ENCODE measurements at regions not wholly inside any gene's neighbourhood (a gene's known extent, or its start where the extent isn't known, plus 50 kb on each side); places are given as distances from the start of the nearest gene placed in this dataset.
"Not testable (repeated sequence)": the region's sequence is repeated elsewhere in the genome, so short reads cannot be mapped to it uniquely, and the experiment has no call there.

DNA sequence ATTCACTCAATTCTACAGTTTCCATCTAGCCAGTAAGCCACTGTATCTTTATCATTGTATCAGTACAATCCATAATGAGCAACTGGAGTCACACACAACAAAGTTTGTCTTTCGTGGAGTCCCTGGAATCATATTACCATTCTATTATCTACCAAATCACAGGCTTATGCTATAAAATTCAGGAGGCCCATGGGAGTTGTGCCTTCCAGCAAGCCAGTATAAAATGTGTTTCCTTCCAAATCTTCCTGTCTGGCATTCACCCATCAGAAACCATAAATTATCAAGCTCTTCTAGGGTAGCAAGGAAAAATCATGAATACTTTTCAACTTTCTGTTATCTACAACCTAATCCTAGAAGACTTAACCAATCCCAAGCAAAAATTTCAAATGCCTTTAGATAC lies 1383.3 kb upstream of the PCDH7 start:
- H3K9ac ChIP-seq (ENCODE audit: low read length in 2 of 2) = no peak overlapping the region
- no peak overlapping the region for H3K27ac ChIP-seq (ENCODE audit: low read length)
- H3K36me3 ChIP-seq (ENCODE audit: control insufficient read depth in 2 of 2, insufficient read depth in 2 of 2, low read length in 2 of 2) = no peaks in the 10 kb centered on the region
- no peak overlapping the region for H3K4me3 ChIP-seq (ENCODE audit: low read length in 2 of 2)
- no peaks in the 10 kb centered on the region for H3K4me1 ChIP-seq (ENCODE audit: control insufficient read depth, insufficient read depth, low read length)
- no peaks in the 10 kb centered on the region for H3K27me3 ChIP-seq (ENCODE audit: control insufficient read depth in 1 of 2, insufficient read depth in 2 of 2, low read length in 2 of 2)
- no peaks in the 10 kb centered on the region for H3K9me3 ChIP-seq (ENCODE audit: control insufficient read depth in 2 of 2, low read length in 2 of 2)

DNA sequence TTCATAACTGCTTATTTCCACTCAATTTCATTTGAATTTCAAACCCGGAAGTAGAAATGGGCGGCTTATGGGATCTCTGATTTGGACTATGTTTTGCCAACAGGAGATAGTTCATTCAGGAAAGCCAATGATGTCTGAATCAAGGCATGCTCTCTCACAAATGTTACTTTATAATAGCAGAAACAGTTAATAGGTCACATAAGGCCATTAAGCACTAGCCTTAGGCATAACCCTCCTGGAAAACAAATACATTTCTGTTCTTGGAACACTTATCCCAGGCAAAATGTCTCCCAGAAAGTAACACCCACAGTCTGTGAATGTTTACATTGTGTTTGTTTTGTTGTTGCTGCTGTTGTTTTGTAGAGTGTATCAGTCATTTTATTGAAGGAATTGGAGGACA lies 1347.2 kb upstream of the PCDH7 start:
- H3K9ac ChIP-seq (ENCODE audit: low read length in 2 of 2) = no peak overlapping the region
- H3K9me3 ChIP-seq (ENCODE audit: control insufficient read depth in 2 of 2, low read length in 2 of 2) = no peaks in the 10 kb centered on the region
- H3K27ac ChIP-seq (ENCODE audit: low read length) = no peak overlapping the region
- H3K4me1 ChIP-seq (ENCODE audit: control insufficient read depth, insufficient read depth, low read length) = no peaks in the 10 kb centered on the region
- no peaks in the 10 kb centered on the region for H3K27me3 ChIP-seq (ENCODE audit: control insufficient read depth in 1 of 2, insufficient read depth in 2 of 2, low read length in 2 of 2)
- no peak overlapping the region for H3K4me3 ChIP-seq (ENCODE audit: low read length in 2 of 2)
- H3K36me3 ChIP-seq (ENCODE audit: control insufficient read depth in 2 of 2, insufficient read depth in 2 of 2, low read length in 2 of 2) = no peaks in the 10 kb centered on the region

DNA sequence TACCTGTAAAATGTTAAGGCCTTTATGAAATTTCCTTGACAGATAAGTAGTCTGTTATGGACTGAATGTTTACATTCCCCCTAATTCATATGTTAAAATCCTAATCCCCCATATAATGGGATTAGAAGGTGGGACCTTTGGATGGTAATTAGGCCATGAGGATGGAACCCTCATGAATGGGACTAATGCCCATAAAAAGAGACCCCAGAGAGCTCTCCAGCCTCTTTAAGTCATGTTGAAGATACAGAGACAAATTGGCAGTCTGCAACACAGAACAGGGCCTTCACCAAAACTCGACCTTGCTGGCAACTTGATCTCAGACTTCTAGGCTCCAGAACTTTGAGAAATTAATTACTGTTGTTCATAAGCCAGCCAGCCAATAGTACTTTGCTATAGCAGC lies 1344.5 kb upstream of the PCDH7 start:
- Histone ChIP-seq H3K9ac (ENCODE audit: low read length in 2 of 2) (no peak overlapping the region), H3K27ac (ENCODE audit: low read length) (no peak overlapping the region), H3K4me3 (ENCODE audit: low read length in 2 of 2) (no peak overlapping the region), H3K9me3 (ENCODE audit: control insufficient read depth in 2 of 2, low read length in 2 of 2) (no peaks in the 10 kb centered on the region), H3K4me1 (ENCODE audit: control insufficient read depth, insufficient read depth, low read length) (no peaks in the 10 kb centered on the region), H3K36me3 (ENCODE audit: control insufficient read depth in 2 of 2, insufficient read depth in 2 of 2, low read length in 2 of 2) (no peaks in the 10 kb centered on the region), H3K27me3 (ENCODE audit: control insufficient read depth in 1 of 2, insufficient read depth in 2 of 2, low read length in 2 of 2) (no peaks in the 10 kb centered on the region)

DNA sequence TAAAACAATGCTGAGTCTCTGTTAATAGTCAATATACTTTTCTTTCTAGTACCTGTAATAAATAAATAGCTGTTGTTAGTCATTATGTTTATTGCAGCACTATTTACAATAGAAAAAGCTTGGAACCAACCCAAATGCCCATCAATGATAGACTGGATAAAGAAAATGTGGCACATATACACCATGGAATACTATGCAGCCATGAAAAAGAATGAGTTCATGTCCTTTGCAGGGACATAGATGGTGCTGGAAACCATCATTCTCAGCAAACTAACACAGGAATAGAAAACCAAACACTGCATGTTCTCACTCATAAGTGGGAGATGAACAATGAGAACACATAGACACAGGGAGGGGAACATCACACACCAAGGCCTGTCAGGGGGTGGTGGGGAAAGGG lies 1341.9 kb upstream of the PCDH7 start:
- not testable (repeated sequence) for H3K4me3 ChIP-seq (ENCODE audit: low read length in 2 of 2); H3K9ac ChIP-seq (ENCODE audit: low read length in 2 of 2); H3K4me1 ChIP-seq (ENCODE audit: control insufficient read depth, insufficient read depth, low read length); H3K9me3 ChIP-seq (ENCODE audit: control insufficient read depth in 2 of 2, low read length in 2 of 2); H3K27me3 ChIP-seq (ENCODE audit: control insufficient read depth in 1 of 2, insufficient read depth in 2 of 2, low read length in 2 of 2); H3K36me3 ChIP-seq (ENCODE audit: control insufficient read depth in 2 of 2, insufficient read depth in 2 of 2, low read length in 2 of 2); H3K27ac ChIP-seq (ENCODE audit: low read length)

DNA sequence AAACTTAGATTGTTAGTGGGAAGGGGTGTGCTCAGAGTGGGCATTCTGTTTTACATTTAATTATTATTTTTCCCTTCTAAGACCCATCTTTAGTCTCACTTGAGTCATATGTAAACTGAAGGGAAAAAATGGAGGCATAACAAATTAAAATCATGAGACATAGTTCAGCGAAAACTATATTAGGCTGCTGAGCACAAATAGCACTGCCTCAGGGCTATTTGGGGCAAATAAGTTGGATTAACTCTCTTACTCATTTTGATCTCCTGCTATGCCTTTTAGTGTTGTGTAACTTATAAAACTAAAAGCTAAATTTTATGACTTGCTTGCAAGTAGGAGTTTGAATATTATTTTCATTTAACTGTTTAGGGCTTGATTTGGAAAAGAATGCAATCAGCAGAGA lies 1329.2 kb upstream of the PCDH7 start:
- Histone ChIP-seq H3K4me3 (ENCODE audit: low read length in 2 of 2) (no peak overlapping the region), H3K27ac (ENCODE audit: low read length) (no peak overlapping the region), H3K27me3 (ENCODE audit: control insufficient read depth in 1 of 2, insufficient read depth in 2 of 2, low read length in 2 of 2) (no peaks in the 10 kb centered on the region), H3K4me1 (ENCODE audit: control insufficient read depth, insufficient read depth, low read length) (no peaks in the 10 kb centered on the region), H3K36me3 (ENCODE audit: control insufficient read depth in 2 of 2, insufficient read depth in 2 of 2, low read length in 2 of 2) (no peaks in the 10 kb centered on the region), H3K9me3 (ENCODE audit: control insufficient read depth in 2 of 2, low read length in 2 of 2) (no peaks in the 10 kb centered on the region), H3K9ac (ENCODE audit: low read length in 2 of 2) (no peak overlapping the region)

DNA sequence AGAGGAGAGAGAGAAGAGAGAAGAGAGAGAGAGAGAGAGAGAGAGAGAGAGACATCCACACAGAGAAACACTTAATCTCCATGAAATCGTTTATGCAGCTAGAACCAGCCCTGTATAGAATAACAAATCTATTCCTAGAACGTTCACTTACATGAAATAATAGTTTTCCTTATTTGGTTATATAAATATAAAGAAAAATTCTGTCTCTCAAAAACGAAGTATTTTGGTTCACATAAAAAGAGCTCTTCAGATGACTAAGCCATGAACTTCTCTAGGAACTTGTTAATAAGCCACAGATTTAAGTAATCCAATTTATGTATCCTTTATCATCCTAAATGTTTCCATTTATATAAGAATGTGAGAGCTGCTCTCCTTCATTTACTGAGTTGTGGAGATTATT lies 1315.1 kb upstream of the PCDH7 start:
- Histone ChIP-seq H3K4me1 (ENCODE audit: control insufficient read depth, insufficient read depth, low read length) (no peaks in the 10 kb centered on the region), H3K27ac (ENCODE audit: low read length) (no peak overlapping the region), H3K36me3 (ENCODE audit: control insufficient read depth in 2 of 2, insufficient read depth in 2 of 2, low read length in 2 of 2) (no peaks in the 10 kb centered on the region), H3K27me3 (ENCODE audit: control insufficient read depth in 1 of 2, insufficient read depth in 2 of 2, low read length in 2 of 2) (no peaks in the 10 kb centered on the region), H3K9ac (ENCODE audit: low read length in 2 of 2) (no peak overlapping the region), H3K9me3 (ENCODE audit: control insufficient read depth in 2 of 2, low read length in 2 of 2) (no peaks in the 10 kb centered on the region), H3K4me3 (ENCODE audit: low read length in 2 of 2) (no peak overlapping the region)

DNA sequence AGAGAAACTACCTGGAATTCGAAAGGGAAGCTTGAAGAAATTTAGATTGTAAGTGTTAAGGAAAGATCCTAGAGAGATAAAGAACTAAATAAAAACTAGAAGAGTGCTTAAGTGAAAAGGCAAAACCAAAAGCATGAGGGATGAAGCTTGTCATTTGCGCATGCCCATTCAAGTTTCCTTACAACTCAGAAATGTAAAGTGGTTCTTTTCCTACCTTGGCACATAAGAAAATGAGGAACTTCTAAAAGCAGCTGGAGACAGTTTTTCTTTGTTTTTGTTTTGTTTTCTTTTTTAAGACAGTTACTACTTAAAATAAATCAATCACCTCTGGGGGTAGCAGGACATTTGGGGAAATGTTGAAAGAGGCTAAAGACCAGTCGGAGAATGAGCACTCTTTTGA lies 1304.4 kb upstream of the PCDH7 start:
- H3K27ac ChIP-seq (ENCODE audit: low read length) = no peak overlapping the region
- no peaks in the 10 kb centered on the region for H3K9me3 ChIP-seq (ENCODE audit: control insufficient read depth in 2 of 2, low read length in 2 of 2)
- H3K36me3 ChIP-seq (ENCODE audit: control insufficient read depth in 2 of 2, insufficient read depth in 2 of 2, low read length in 2 of 2) = no peaks in the 10 kb centered on the region
- H3K4me3 ChIP-seq (ENCODE audit: low read length in 2 of 2) = no peak overlapping the region
- no peaks in the 10 kb centered on the region for H3K27me3 ChIP-seq (ENCODE audit: control insufficient read depth in 1 of 2, insufficient read depth in 2 of 2, low read length in 2 of 2)
- H3K4me1 ChIP-seq (ENCODE audit: control insufficient read depth, insufficient read depth, low read length) = no peaks in the 10 kb centered on the region
- H3K9ac ChIP-seq (ENCODE audit: low read length in 2 of 2) = no peak overlapping the region

DNA sequence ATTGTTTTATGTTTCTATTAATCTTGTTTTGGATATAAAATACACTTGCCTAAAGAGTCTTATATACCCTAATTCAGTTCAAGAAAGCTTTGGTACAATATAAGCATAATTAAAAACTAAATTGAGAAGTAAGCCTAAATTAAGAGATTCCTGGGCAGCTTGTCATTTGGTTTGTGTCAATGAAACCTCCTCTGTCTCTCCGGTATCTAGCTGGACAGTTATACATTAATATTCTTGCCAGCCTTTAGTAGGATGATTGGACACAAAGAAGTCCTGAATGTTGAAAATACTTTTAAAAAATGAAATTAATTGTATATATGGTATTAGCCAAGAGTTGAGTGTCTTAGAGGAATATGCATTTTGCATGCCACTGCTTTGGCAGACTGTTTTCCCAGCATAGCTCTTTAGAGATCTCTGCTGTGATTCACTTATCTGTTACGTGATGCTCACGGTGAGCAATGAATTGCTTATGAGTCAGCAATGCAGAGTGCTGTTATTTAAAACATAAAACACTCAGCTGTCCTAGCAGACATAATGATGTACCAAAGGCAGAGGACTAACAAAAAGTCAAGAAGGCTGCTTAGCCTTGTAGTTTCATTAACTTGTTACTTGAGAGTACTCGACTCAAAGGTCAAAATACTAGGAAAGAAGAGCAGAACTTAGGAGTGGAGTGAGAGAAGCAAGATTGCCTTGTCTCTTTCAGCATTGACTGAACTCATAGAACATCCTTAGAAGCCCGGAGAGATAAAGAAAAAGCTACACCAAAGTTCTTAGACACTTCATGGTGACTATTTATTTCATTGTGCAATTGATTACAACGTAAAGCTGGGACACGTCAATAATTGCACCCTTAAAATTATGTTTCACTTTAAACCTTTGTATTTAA lies 1296.1 kb upstream of the PCDH7 start:
- H3K36me3 ChIP-seq (ENCODE audit: control insufficient read depth in 2 of 2, insufficient read depth in 2 of 2, low read length in 2 of 2) = no peaks in the 10 kb centered on the region
- no peak overlapping the region for H3K9ac ChIP-seq (ENCODE audit: low read length in 2 of 2)
- no peaks in the 10 kb centered on the region for H3K27me3 ChIP-seq (ENCODE audit: control insufficient read depth in 1 of 2, insufficient read depth in 2 of 2, low read length in 2 of 2)
- H3K9me3 ChIP-seq (ENCODE audit: control insufficient read depth in 2 of 2, low read length in 2 of 2) = no peaks in the 10 kb centered on the region
- H3K27ac ChIP-seq (ENCODE audit: low read length) = no peak overlapping the region
- H3K4me3 ChIP-seq (ENCODE audit: low read length in 2 of 2) = no peak overlapping the region
- H3K4me1 ChIP-seq (ENCODE audit: control insufficient read depth, insufficient read depth, low read length) = no peaks in the 10 kb centered on the region

DNA sequence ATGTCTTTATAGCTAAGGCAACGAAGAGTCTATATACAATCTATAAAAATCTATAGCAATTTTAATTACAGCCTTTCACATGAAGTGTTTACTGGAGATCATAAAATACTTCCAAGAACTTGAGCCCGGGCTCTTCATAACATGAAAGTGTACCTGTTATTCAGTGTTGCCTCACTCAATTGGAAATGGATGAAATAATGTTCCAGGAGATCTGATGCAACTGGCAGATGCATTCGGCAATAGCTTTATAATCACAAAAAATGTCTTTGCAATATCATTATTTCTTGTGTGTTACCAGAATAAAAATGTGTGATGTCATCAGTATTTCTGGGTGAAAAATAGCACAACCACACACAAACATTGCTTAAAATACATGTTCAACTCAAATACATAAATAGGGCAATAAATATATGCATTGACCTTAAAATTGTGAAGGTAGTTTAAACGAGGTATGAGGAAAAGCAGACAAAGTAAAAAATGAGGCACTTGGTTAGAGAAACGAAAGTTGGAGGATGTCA lies 1266.8 kb upstream of the PCDH7 start:
- H3K9ac ChIP-seq (ENCODE audit: low read length in 2 of 2) = no peak overlapping the region
- no peaks in the 10 kb centered on the region for H3K9me3 ChIP-seq (ENCODE audit: control insufficient read depth in 2 of 2, low read length in 2 of 2)
- no peak overlapping the region for H3K4me3 ChIP-seq (ENCODE audit: low read length in 2 of 2)
- H3K4me1 ChIP-seq (ENCODE audit: control insufficient read depth, insufficient read depth, low read length) = no peaks in the 10 kb centered on the region
- no peaks in the 10 kb centered on the region for H3K27me3 ChIP-seq (ENCODE audit: control insufficient read depth in 1 of 2, insufficient read depth in 2 of 2, low read length in 2 of 2)
- H3K36me3 ChIP-seq (ENCODE audit: control insufficient read depth in 2 of 2, insufficient read depth in 2 of 2, low read length in 2 of 2) = no peaks in the 10 kb centered on the region
- H3K27ac ChIP-seq (ENCODE audit: low read length) = no peak overlapping the region

DNA sequence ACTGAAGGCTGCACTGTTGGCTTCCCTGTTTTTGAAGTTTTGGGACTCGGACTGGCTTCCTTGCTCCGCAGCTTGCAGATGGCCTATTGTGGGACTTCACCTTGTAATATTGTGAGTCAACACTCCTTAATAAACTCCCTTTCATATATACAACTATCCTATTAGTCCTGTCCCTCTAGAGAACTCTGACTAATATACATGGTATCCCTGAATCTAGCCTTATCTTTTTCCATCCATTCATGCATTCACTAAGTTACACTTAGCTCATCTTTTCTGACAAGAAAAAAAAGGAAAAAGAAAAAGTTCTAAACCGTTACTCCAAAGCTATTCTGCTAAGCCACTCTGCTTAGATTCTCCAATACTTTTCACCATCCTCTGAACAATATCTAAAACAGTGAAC lies 1260.2 kb upstream of the PCDH7 start:
- H3K36me3 ChIP-seq (ENCODE audit: control insufficient read depth in 2 of 2, insufficient read depth in 2 of 2, low read length in 2 of 2) = no peaks in the 10 kb centered on the region

DNA sequence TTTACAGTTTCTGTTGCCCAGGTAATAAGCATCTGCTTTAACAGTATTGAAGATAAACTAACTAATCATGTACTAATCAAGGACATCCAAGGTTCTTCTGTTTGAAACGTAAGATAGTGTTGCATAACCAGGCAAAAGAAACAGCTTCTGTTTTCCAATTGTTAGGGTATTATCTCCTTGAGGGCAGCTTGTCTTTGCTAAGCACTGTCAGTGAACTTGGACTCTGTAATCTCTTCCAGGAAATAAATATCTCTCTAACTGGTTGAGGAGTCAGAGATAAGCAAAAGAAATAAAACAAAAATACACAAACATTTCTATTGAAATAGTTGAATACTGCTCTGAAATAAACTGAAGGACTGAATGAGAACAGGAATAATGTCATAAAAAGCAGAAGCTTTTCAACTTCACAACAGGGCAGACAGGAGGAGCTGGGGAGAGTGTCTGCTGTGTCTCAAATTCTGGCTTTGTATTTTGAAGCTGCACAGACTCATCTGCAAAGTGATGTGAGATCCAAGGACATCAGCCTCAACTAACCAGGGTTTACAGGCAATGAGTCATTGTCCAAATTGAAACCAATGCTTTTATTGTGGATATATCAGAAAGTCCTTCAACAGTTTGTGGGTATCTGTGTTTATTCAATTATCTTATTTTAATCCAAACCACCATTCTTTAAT lies 1253.0 kb upstream of the PCDH7 start:
- no peak overlapping the region for H3K27ac ChIP-seq (ENCODE audit: low read length)

More for the DNA sequence above, 1260.2 kb upstream of the PCDH7 start:
- Histone ChIP-seq H3K9me3 (ENCODE audit: control insufficient read depth in 2 of 2, low read length in 2 of 2) (no peaks in the 10 kb centered on the region), H3K4me3 (ENCODE audit: low read length in 2 of 2) (no peak overlapping the region), H3K27ac (ENCODE audit: low read length) (no peak overlapping the region), H3K4me1 (ENCODE audit: control insufficient read depth, insufficient read depth, low read length) (no peaks in the 10 kb centered on the region), H3K27me3 (ENCODE audit: control insufficient read depth in 1 of 2, insufficient read depth in 2 of 2, low read length in 2 of 2) (no peaks in the 10 kb centered on the region), H3K9ac (ENCODE audit: low read length in 2 of 2) (no peak overlapping the region)

More for the DNA sequence above, 1253.0 kb upstream of the PCDH7 start:
- no peaks in the 10 kb centered on the region for H3K27me3 ChIP-seq (ENCODE audit: control insufficient read depth in 1 of 2, insufficient read depth in 2 of 2, low read length in 2 of 2)
- H3K4me1 ChIP-seq (ENCODE audit: control insufficient read depth, insufficient read depth, low read length) = no peaks in the 10 kb centered on the region
- H3K9me3 ChIP-seq (ENCODE audit: control insufficient read depth in 2 of 2, low read length in 2 of 2) = no peaks in the 10 kb centered on the region
- no peak overlapping the region for H3K4me3 ChIP-seq (ENCODE audit: low read length in 2 of 2)
- no peak overlapping the region for H3K9ac ChIP-seq (ENCODE audit: low read length in 2 of 2)
- H3K36me3 ChIP-seq (ENCODE audit: control insufficient read depth in 2 of 2, insufficient read depth in 2 of 2, low read length in 2 of 2) = no peaks in the 10 kb centered on the region
